Peyer's patch (tissue), 4 donors: ENCODE measurements at regions not wholly inside any gene's neighbourhood (a gene's known extent, or its start where the extent isn't known, plus 50 kb on each side); places are given as distances from the start of the nearest gene placed in this dataset.

Experiments used
- DNase-seq, 3 donors: peaks; one replicate each; pipeline ENCODE4 v3.0.0-alpha.2; 2017 to 2019
- H3K27ac ChIP-seq, 4 donors: fragments of 200-600 bp; sonication (generic); one replicate each; pipeline ENCODE4 v1.5.1; 2016 to 2019
- H3K27me3 ChIP-seq, 2 donors: fragments of 200-600 bp; sonication (generic); one replicate each; pipeline ENCODE4 v1.5.1; 2019
- H3K36me3 ChIP-seq, 3 donors: fragments of 200-600 bp; sonication (generic); one replicate each; pipeline ENCODE4 v1.5.1; 2016 to 2019
- H3K4me1 ChIP-seq, 4 donors: fragments of 200-600 bp; sonication (generic); one replicate each; pipeline ENCODE4 v1.5.1; 2016 to 2019
- H3K4me3 ChIP-seq, 4 donors: fragments of 200-600 bp; sonication (generic); 1 replicate in 3 of 4; 2 replicates in 1 of 4; pipeline ENCODE4 v1.5.1; 2016 to 2019; ENCODE audit warnings: mild to moderate bottlenecking in 1 of 4
- H3K9me3 ChIP-seq, 4 donors: fragments of 200-600 bp; sonication (generic); one replicate each; pipeline ENCODE4 v1.5.1; 2016 to 2019; ENCODE audit warnings: mild to moderate bottlenecking in 1 of 4
- CTCF ChIP-seq, 6 experiments: fragments of 450-650 bp in 4 of 6; fragments of 200-600 bp in 2 of 6; sonication (generic) in 1 of 6; IDR thresholded peaks; one replicate each; pipeline ENCODE4 v1.5.1; 2017 to 2019; ENCODE audit warnings: antibody characterized with exemption in 6 of 6, mild to moderate bottlenecking in 3 of 6, moderate library complexity in 1 of 6
- POLR2A ChIP-seq, 2 donors: fragments of 450-650 bp; IDR thresholded peaks; one replicate each; pipeline ENCODE4 v1.5.1; 2017; ENCODE audit warnings: antibody characterized with exemption in 2 of 2, mild to moderate bottlenecking in 2 of 2, moderate library complexity in 2 of 2

- Histone ChIP-seq H3K36me3 (no peaks in the 10 kb centered on the region), H3K27me3 (no peaks in the 10 kb centered on the region), H3K4me3 (no peak overlapping the region), H3K4me1 (no peaks in the 10 kb centered on the region), H3K9me3 (no peaks in the 10 kb centered on the region), H3K27ac (no peak overlapping the region)
- no peak for DNase-seq
- no peak for TF ChIP-seq CTCF (IDR thresholded peaks at IDR 0.05)
- no peak for TF ChIP-seq POLR2A (IDR thresholded peaks at IDR 0.05)
Observed at GRCh38 chr9:7415836-7416235, 383.7 kb downstream of the DMAC1 start.

- no peaks in the 10 kb centered on the region for H3K9me3 ChIP-seq
- H3K27ac ChIP-seq = no peak overlapping the region
- DNase-seq = no peak
- no peak overlapping the region for H3K4me3 ChIP-seq
- H3K27me3 ChIP-seq = no peaks in the 10 kb centered on the region
- no peak for TF ChIP-seq POLR2A (IDR thresholded peaks at IDR 0.05)
- TF ChIP-seq CTCF (IDR thresholded peaks at IDR 0.05) = no peak
- H3K36me3 ChIP-seq = no peaks in the 10 kb centered on the region
- no peaks in the 10 kb centered on the region for H3K4me1 ChIP-seq
Observed at GRCh38 chr9:7408845-7409244, 390.7 kb downstream of the DMAC1 start.

- Histone ChIP-seq H3K36me3 (no peaks in the 10 kb centered on the region), H3K4me1 (no peaks in the 10 kb centered on the region), H3K27me3 (no peaks in the 10 kb centered on the region), H3K9me3 (no peaks in the 10 kb centered on the region), H3K4me3 (no peak overlapping the region), H3K27ac (no peak overlapping the region)
- DNase-seq = no peak
- TF ChIP-seq POLR2A (IDR thresholded peaks at IDR 0.05) (no peak), CTCF (IDR thresholded peaks at IDR 0.05) (no peak)
Observed at GRCh38 chr9:7407246-7407645, 392.3 kb downstream of the DMAC1 start.

- no peaks in the 10 kb centered on the region for H3K27me3 ChIP-seq
- H3K27ac ChIP-seq = no peak overlapping the region
- no peak overlapping the region for H3K4me3 ChIP-seq
- TF ChIP-seq POLR2A (IDR thresholded peaks at IDR 0.05) = no peak
- TF ChIP-seq CTCF (IDR thresholded peaks at IDR 0.05) = no peak
- no peaks in the 10 kb centered on the region for H3K9me3 ChIP-seq
- H3K36me3 ChIP-seq = no peaks in the 10 kb centered on the region
- H3K4me1 ChIP-seq = no peaks in the 10 kb centered on the region
- DNase-seq = no peak
Observed at GRCh38 chr9:7405924-7406604, 393.5 kb downstream of the DMAC1 start.

- Histone ChIP-seq H3K4me1 (no peaks in the 10 kb centered on the region), H3K9me3 (no peaks in the 10 kb centered on the region), H3K36me3 (no peaks in the 10 kb centered on the region), H3K27ac (no peak overlapping the region), H3K27me3 (no peaks in the 10 kb centered on the region), H3K4me3 (no peak overlapping the region)
- no peak for DNase-seq
- TF ChIP-seq CTCF (IDR thresholded peaks at IDR 0.05) (no peak), POLR2A (IDR thresholded peaks at IDR 0.05) (no peak)
Observed at GRCh38 chr9:7403839-7404487, 395.6 kb downstream of the DMAC1 start.
